ENCODE measurements at regions not wholly inside any gene's neighbourhood (a gene's known extent, or its start where the extent isn't known, plus 50 kb on each side); places are given as distances from the start of the nearest gene placed in this dataset.

DNA sequence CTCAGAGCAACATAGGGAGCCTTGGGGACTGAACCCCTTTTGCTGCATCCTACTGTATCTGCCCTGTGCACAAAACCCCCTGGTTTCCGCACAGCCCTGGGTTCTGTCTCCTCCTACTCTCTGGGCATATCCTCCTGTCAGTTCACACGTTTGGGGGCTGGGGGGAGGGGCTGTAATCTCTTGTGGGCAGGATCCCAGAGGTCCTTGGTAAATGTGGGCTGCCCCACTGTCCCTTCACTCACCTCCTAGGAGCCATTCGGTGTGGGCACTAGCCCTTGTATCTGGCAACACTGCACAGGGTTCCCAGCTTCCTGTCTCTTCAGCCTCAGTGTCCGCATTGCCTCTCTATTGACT is 271.8 kb upstream of the DMAC1 start:
- Histone ChIP-seq H3K23me2 (ENCODE audit: insufficient read length, low read depth, low read length, poor library complexity, severe bottlenecking) (no peaks in the 10 kb centered on the region), H2BK20ac (ENCODE audit: low read depth, low read length, poor library complexity, severe bottlenecking) (no peak overlapping the region), H3K9me3 (ENCODE audit: control insufficient read depth, low read depth, low read length) (no peaks in the 10 kb centered on the region), H3K4ac (ENCODE audit: low read depth, low read length) (no peak overlapping the region), H4K91ac (ENCODE audit: insufficient read length, low read depth, low read length) (no peak overlapping the region), H3K79me2 (ENCODE audit: insufficient read depth, low read length) (no peaks in the 10 kb centered on the region), H3K56ac (ENCODE audit: insufficient read length, low read depth, low read length) (no peak overlapping the region), H3K79me1 (ENCODE audit: insufficient read depth, low read depth, low read length, poor library complexity, severe bottlenecking) (no peaks in the 10 kb centered on the region), H2BK120ac (ENCODE audit: low read depth, low read length, poor library complexity, severe bottlenecking) (no peak overlapping the region), H4K20me1 (ENCODE audit: control insufficient read depth, insufficient read depth, insufficient read length) (no peaks in the 10 kb centered on the region), H2BK5ac (ENCODE audit: insufficient read length, low read length) (no peak overlapping the region), H3K27ac (ENCODE audit: insufficient read length, low read depth, low read length) (no peak overlapping the region), H3K4me1 (ENCODE audit: insufficient read depth, low read length) (no peaks in the 10 kb centered on the region), H2BK15ac (ENCODE audit: low read depth, low read length) (no peak overlapping the region), H4K5ac (ENCODE audit: insufficient read length, low read depth, low read length) (no peak overlapping the region), H2BK12ac (ENCODE audit: insufficient read length, low read depth, low read length) (no peak overlapping the region), H3K4me2 (ENCODE audit: insufficient read depth, insufficient read length, low read length) (no peak overlapping the region), H3T11ph (ENCODE audit: low read length) (no peak overlapping the region), H2AFZ (ENCODE audit: low read length) (no peak overlapping the region), H3K18ac (ENCODE audit: insufficient read length, low read depth, low read length) (no peak overlapping the region), H3K23ac (ENCODE audit: insufficient read length, low read depth, low read length) (no peak overlapping the region), H3K27me3 (ENCODE audit: insufficient read depth, low read length) (no peaks in the 10 kb centered on the region), H3K14ac (ENCODE audit: insufficient read depth, low read length) (no peak overlapping the region), H2AK5ac (ENCODE audit: insufficient read length, low read length) (no peak overlapping the region), H4K8ac (replicated peaks; ENCODE audit: insufficient read length, low read depth, low read length) (no peak overlapping the region), H3K9ac (ENCODE audit: extremely low read depth, insufficient read length, low read length) (no peak overlapping the region)
- Mint-ChIP-seq H3K4me1 (peaks cover 4 to 5% of the 10 kb centered on the region in 2 experiments), H3K9me3 (no peaks in the 10 kb centered on the region; a peak in 1 of 5 replicates), H3K27ac (no peak overlapping the region), H3K4me3 (no peak overlapping the region), H3K27me3 (ENCODE audit: low read depth) (no peaks in the 10 kb centered on the region), H3K36me3 (ENCODE audit: insufficient read depth in 1 of 3, low read depth in 3 of 3) (no peaks in the 10 kb centered on the region)
- TF ChIP-seq, protein P1, sequence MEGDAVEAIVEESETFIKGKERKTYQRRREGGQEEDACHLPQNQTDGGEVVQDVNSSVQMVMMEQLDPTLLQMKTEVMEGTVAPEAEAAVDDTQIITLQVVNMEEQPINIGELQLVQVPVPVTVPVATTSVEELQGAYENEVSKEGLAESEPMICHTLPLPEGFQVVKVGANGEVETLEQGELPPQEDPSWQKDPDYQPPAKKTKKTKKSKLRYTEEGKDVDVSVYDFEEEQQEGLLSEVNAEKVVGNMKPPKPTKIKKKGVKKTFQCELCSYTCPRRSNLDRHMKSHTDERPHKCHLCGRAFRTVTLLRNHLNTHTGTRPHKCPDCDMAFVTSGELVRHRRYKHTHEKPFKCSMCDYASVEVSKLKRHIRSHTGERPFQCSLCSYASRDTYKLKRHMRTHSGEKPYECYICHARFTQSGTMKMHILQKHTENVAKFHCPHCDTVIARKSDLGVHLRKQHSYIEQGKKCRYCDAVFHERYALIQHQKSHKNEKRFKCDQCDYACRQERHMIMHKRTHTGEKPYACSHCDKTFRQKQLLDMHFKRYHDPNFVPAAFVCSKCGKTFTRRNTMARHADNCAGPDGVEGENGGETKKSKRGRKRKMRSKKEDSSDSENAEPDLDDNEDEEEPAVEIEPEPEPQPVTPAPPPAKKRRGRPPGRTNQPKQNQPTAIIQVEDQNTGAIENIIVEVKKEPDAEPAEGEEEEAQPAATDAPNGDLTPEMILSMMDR (conservative IDR thresholded peaks at IDR 0.05), result no peak
- no peak for DNase-seq
- no CpG with 5 or more reads among the region's 4 CpGs for WGBS (ENCODE audit: extremely low coverage, insufficient read length, low lambda C conversion rate)

Measured in H9 (cell line).